OCI-LY1 (cell line): ENCODE measurements at regions not wholly inside any gene's neighbourhood (a gene's known extent, or its start where the extent isn't known, plus 50 kb on each side); places are given as distances from the start of the nearest gene placed in this dataset.

Experiments used
- EZH2 ChIP-seq: fragments of 200-600 bp; sonication (generic), shearing (Covaris generic); IDR thresholded peaks from 2 replicates; pipeline ENCODE4 v1.8.0; 2017; ENCODE audit warnings: borderline replicate concordance, mixed run types, mild to moderate bottlenecking, antibody characterized with exemption, low read length, moderate library complexity, mixed read lengths
- TF ChIP-seq, protein P1 (sequence below): fragments of 200-600 bp; sonication (generic), shearing (Covaris generic); IDR thresholded peaks from 2 replicates; pipeline ENCODE4 v1.5.1; 2017; ENCODE audit warnings: mild to moderate bottlenecking, antibody characterized with exemption, low read length, moderate library complexity, mixed read lengths

DNA sequence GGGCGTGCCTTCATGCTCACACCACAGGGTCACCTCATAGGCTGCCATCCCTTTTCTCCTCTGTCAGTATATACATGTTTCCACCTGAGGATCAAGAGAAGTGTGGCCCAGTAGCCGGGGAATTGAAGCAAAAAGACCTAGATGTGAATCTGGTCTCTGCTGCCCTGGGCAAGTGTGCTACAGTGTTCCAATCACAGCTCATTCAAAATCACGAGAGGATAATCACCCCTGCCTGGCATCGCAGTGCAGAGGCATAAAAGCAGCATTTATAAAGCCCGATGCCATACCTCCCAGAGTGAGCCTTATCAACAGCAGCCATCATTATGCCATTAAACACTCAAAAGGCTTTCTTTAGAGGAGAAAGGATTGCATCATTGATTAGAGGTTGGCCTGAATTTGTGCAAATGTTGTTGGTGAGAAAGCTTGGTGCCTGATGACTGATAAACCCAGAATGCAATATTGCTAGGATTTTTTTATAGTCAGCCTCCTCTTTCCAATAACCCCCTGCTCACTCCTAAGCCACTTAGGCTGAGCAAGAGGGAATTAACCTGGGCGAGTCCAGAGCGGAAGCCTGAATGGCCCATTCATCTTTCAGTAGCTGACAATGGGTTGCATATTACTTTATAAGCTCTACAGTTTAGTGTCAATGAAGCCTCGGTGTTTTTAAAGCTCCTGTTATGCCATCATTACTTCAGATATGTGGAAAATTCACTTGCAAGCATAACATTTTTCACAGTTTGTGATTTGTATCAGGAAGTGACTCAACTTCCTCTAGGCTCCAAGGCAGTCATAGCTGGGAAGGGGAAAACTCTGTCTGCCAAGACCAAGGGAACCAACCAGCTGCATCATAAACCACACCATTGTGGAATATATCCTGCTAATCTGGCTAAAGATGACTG is 92.5 kb upstream of the NXT1 start:
- TF ChIP-seq, protein P1, sequence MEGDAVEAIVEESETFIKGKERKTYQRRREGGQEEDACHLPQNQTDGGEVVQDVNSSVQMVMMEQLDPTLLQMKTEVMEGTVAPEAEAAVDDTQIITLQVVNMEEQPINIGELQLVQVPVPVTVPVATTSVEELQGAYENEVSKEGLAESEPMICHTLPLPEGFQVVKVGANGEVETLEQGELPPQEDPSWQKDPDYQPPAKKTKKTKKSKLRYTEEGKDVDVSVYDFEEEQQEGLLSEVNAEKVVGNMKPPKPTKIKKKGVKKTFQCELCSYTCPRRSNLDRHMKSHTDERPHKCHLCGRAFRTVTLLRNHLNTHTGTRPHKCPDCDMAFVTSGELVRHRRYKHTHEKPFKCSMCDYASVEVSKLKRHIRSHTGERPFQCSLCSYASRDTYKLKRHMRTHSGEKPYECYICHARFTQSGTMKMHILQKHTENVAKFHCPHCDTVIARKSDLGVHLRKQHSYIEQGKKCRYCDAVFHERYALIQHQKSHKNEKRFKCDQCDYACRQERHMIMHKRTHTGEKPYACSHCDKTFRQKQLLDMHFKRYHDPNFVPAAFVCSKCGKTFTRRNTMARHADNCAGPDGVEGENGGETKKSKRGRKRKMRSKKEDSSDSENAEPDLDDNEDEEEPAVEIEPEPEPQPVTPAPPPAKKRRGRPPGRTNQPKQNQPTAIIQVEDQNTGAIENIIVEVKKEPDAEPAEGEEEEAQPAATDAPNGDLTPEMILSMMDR: no peak
- TF ChIP-seq EZH2: no peak
